A549 (cell line): ENCODE measurements at regions not wholly inside any gene's neighbourhood (a gene's known extent, or its start where the extent isn't known, plus 50 kb on each side); places are given as distances from the start of the nearest gene placed in this dataset.

Source experiments
- CBX8 ChIP-seq: fragments of 200-600 bp; sonication (generic); IDR thresholded peaks from 2 replicates; pipeline ENCODE4 v1.6.1; 2016
- CEBPB ChIP-seq, 2 experiments: fragments of >200 bp in 1 of 2; sonication (Bioruptor Twin) in 1 of 2; formaldehyde crosslinking in 1 of 2; IDR thresholded peaks; 2 replicates each; pipeline ENCODE4 v1.6.1; 2012 to 2016
- MYC ChIP-seq: IDR thresholded peaks from 2 replicates; pipeline ENCODE4 v1.6.1; 2012; ENCODE audit warnings: mild to moderate bottlenecking, inconsistent platforms, low read length, improper control_type of control experiment, borderline replicate concordance
- SREBF2 ChIP-seq: fragments of 450-650 bp; IDR thresholded peaks from 2 replicates; pipeline ENCODE4 v1.6.1; 2014; ENCODE audit warnings: mild to moderate bottlenecking, moderate library complexity
- ZC3H11A ChIP-seq: fragments of 450-650 bp; IDR thresholded peaks from 2 replicates; pipeline ENCODE4 v1.6.1; 2014; ENCODE audit warnings: antibody characterized with exemption, mild to moderate bottlenecking

- TF ChIP-seq SREBF2, result no peak
- TF ChIP-seq ZC3H11A, result no peak
- no peak for TF ChIP-seq CBX8
- TF ChIP-seq MYC, result no peak
- TF ChIP-seq CEBPB (IDR thresholded peaks at IDR 0.05), result no peak
Observed at GRCh38 chr16:6977916-6978315, 354.7 kb upstream of the RBFOX1 start.
